HL-60 (cell line): ENCODE measurements at regions not wholly inside any gene's neighbourhood (a gene's known extent, or its start where the extent isn't known, plus 50 kb on each side); places are given as distances from the start of the nearest gene placed in this dataset.

Experiments used
- DNase-seq, 2 experiments: peaks; one replicate each; pipeline ENCODE4 v3.0.0-alpha.2; 2010 to 2020; ENCODE audit warnings: low read depth in 1 of 2, low spot score in 1 of 2
- H3K27ac ChIP-seq: fragments of 250-450 bp; sonication (Bioruptor Pico); replicated peaks from 2 replicates; pipeline ENCODE4 v1.5.1; 2020; ENCODE audit warnings: mild to moderate bottlenecking, moderate library complexity
- H3K27me3 ChIP-seq: fragments of 250-450 bp; sonication (Bioruptor Pico); 2 replicates; pipeline ENCODE4 v1.5.1; 2021; ENCODE audit warnings: mild to moderate bottlenecking, moderate library complexity; ENCODE audit not compliant: insufficient read depth, poor library complexity, severe bottlenecking
- H3K4me3 ChIP-seq: replicated peaks from 2 replicates; pipeline ENCODE4 v1.5.1; 2011; ENCODE audit warnings: mild to moderate bottlenecking, control low read depth, low read length; ENCODE audit not compliant: insufficient read depth
- GABPA ChIP-seq: IDR thresholded peaks from 2 replicates; pipeline ENCODE4 v1.6.1; 2012; ENCODE audit warnings: low read depth
- POLR2AphosphoS5 ChIP-seq: IDR thresholded peaks from 2 replicates; pipeline ENCODE4 v1.6.1; 2012; ENCODE audit warnings: low read depth
- REST ChIP-seq: IDR thresholded peaks from 2 replicates; pipeline ENCODE4 v1.6.1; 2012; ENCODE audit warnings: low read depth; ENCODE audit not compliant: insufficient replicate concordance
- SPI1 ChIP-seq: IDR thresholded peaks from 2 replicates; pipeline ENCODE4 v1.6.1; 2012; ENCODE audit warnings: low read depth, mild to moderate bottlenecking, borderline replicate concordance
- TF ChIP-seq, protein P1 (sequence below): IDR thresholded peaks from one replicate; pipeline ENCODE4 v1.5.1; 2011; ENCODE audit warnings: low read length, control low read depth, inconsistent platforms; ENCODE audit not compliant: insufficient read depth

- TF ChIP-seq SPI1 (no peak), GABPA (no peak), POLR2AphosphoS5 (no peak), REST (no peak)
- TF ChIP-seq, protein P1, sequence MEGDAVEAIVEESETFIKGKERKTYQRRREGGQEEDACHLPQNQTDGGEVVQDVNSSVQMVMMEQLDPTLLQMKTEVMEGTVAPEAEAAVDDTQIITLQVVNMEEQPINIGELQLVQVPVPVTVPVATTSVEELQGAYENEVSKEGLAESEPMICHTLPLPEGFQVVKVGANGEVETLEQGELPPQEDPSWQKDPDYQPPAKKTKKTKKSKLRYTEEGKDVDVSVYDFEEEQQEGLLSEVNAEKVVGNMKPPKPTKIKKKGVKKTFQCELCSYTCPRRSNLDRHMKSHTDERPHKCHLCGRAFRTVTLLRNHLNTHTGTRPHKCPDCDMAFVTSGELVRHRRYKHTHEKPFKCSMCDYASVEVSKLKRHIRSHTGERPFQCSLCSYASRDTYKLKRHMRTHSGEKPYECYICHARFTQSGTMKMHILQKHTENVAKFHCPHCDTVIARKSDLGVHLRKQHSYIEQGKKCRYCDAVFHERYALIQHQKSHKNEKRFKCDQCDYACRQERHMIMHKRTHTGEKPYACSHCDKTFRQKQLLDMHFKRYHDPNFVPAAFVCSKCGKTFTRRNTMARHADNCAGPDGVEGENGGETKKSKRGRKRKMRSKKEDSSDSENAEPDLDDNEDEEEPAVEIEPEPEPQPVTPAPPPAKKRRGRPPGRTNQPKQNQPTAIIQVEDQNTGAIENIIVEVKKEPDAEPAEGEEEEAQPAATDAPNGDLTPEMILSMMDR: no peak
- H3K4me3 ChIP-seq: no peak overlapping the region
- no peak for DNase-seq
- H3K27ac ChIP-seq: no peak overlapping the region
- no peaks in the 10 kb centered on the region for H3K27me3 ChIP-seq
Observed at GRCh38 chr13:106998664-106999063, 430.7 kb upstream of the ARGLU1 start.

- DNase-seq: no peak
- H3K4me3 ChIP-seq: no peak overlapping the region
- TF ChIP-seq POLR2AphosphoS5 (no peak), GABPA (no peak), REST (no peak), SPI1 (no peak)
- TF ChIP-seq, protein P1: no peak
Observed at GRCh38 chr13:106997696-106998095, 429.8 kb upstream of the ARGLU1 start.

DNA sequence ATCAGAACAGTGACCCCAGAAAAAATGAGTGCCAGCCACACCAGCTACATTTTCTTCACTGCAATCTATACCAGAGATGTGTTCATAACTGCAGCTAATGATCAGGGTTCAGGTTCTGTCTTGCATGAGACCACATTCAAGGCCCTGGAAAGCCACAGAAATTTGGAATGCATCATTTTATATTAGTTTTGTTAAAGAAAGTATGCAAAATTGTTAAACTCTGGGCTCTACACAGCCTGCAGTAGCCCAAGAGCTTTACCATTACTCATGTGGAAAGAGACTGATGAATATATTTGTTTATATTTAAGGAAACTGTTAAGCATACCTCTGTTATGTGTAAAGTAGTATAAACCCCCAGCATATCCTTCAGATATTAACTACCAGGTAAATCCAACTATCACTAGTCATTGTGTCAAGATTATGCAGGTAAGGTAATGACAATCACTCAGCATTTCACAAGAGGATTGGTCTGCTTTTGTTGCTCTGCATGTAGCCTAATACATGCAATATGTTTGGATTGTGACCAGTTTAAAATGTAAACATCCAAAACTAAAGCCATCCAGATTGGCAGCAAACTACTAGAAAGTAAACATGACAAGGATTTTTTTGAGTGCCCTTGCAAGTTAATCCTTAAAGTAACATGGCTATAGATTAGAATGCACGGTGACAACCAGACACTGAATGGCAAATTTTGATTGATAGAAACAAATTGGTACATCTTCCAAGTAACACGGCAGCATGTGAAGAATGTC lies 429.1 kb upstream of the ARGLU1 start:
- no peak for TF ChIP-seq REST
- TF ChIP-seq POLR2AphosphoS5: no peak
- TF ChIP-seq, protein P1: no peak
- TF ChIP-seq GABPA: no peak
- TF ChIP-seq SPI1: no peak
- no peak overlapping the region for H3K4me3 ChIP-seq
- no peaks in the 10 kb centered on the region for H3K27me3 ChIP-seq
- DNase-seq: no peak
- no peak overlapping the region for H3K27ac ChIP-seq

More at GRCh38 chr13:106997696-106998095, 429.8 kb upstream of the ARGLU1 start:
- H3K27me3 ChIP-seq: no peaks in the 10 kb centered on the region
- H3K27ac ChIP-seq: no peak overlapping the region
